ENCODE measurements at regions not wholly inside any gene's neighbourhood (a gene's known extent, or its start where the extent isn't known, plus 50 kb on each side); places are given as distances from the start of the nearest gene placed in this dataset.
"Not testable (repeated sequence)": the region's sequence is repeated elsewhere in the genome, so short reads cannot be mapped to it uniquely, and the experiment has no call there.

DNA sequence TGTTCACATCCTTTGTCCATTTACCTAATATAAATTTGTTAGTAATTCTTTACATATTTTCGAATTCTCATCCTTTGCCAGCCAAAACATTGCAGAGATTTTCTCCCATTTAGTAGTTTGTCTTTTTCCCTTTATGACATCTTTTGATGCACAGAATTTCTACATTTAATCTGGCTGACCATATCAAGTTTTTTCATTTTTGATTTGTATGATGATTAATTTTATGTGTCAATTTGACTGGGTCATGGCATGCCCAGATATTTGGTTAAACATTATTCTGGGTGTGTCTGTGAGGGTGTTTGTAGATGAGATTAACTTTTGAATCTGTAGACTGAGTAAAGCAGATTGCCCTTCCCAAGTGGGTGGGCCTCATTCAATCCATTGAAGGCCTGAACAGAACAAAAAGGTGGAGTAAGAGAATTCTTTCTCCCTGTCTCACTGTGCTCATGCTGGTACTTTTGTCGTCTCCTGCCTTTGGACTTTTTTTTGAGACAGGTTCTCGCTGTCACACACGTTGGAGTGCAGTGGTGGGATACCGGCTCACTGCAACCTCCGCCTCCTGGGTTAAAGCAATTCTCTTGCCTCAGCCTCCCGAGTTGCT, 72.1 kb upstream of the EPB41L1 start:
- Histone ChIP-seq H3K27ac (no peak overlapping the region), H3K4me3 (no peak overlapping the region)
- DNase-seq (ENCODE audit: low spot score), result no peak
- no peak for TF ChIP-seq CTCF (IDR thresholded peaks at IDR 0.05)

DNA sequence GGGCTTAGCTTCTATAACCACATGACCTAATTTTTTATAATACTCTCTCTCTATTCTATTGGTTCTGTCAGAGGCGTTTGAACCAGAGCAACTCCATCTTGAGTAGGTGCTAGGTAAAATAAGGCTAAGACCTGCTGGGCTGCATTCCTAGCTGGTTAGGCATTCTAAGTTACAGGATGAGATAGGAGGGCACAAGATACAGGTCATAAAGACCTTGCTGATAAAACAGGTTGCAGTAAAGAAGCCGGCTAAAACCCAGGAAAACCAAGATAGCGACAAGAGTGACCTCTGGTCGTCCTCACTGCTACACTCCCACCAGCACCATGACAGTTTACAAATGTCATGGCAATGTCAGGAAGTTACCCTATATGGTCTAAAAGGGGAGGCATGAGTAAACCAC, 71.3 kb upstream of the EPB41L1 start:
- DNase-seq (ENCODE audit: low spot score); H3K4me3 ChIP-seq; H3K27ac ChIP-seq: not testable (repeated sequence)

GRCh38 chr20:36084356-36084755, 70.2 kb upstream of the EPB41L1 start:
- Histone ChIP-seq H3K27ac (no peak overlapping the region), H3K4me3 (no peak overlapping the region)
- no peak for TF ChIP-seq CTCF (IDR thresholded peaks at IDR 0.05)
- no peak for DNase-seq (ENCODE audit: low spot score)

- Histone ChIP-seq H3K27ac (no peak overlapping the region), H3K4me3 (no peak overlapping the region)
- TF ChIP-seq CTCF (IDR thresholded peaks at IDR 0.05), result no peak
- DNase-seq (ENCODE audit: low spot score), result no peak
Observed at GRCh38 chr20:36084897-36085613, 69.5 kb upstream of the EPB41L1 start.

GRCh38 chr20:36085686-36086267, 68.8 kb upstream of the EPB41L1 start:
- DNase-seq (ENCODE audit: low spot score), result no peak
- Histone ChIP-seq H3K27ac (no peak overlapping the region), H3K4me3 (no peak overlapping the region)
- TF ChIP-seq CTCF (IDR thresholded peaks at IDR 0.05), result no peak

DNA sequence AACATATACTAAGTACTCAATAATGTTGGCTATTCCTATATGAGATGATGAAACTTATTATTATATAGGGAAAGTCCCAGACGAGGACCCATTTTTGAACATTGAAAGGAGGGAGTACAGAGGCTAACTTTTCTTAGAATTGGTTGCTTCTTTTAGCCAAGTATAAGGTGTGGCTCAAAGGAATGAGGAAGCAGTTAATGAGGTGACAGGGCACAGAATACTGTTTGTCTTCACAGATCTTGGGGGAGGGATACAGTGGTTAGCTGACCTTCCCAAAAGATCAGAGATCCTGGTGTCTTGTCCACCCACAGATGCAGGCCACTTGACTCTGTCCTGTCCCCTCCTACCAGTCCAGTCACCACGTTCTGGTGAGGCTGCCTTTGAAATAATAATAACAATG, 67.8 kb upstream of the EPB41L1 start:
- H3K27ac ChIP-seq, result no peak overlapping the region
- no peak for DNase-seq (ENCODE audit: low spot score)
- no peak for TF ChIP-seq CTCF (IDR thresholded peaks at IDR 0.05)
- no peak overlapping the region for H3K4me3 ChIP-seq

DNA sequence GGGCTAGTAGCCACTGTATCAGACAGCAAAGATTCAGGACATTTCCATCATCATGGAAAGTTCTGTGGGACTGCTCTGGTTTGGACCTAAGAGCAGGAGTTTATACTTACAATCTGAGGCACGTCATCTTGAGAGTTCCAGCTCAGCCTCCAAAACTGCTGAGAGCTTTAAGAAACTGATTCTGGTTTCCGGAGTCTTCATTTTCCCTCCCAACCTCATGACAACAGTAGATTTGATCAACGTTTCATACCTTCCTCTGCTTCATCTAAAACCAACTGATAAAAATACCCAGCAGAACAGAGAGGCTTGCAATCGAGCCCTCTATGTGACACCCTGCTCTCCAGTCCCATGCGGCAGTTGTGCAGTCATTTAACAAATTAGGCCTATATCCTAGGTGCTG, 64.3 kb upstream of the EPB41L1 start:
- Histone ChIP-seq H3K27ac (no peak overlapping the region), H3K4me3 (no peak overlapping the region)
- TF ChIP-seq CTCF (IDR thresholded peaks at IDR 0.05), result no peak
- no peak for DNase-seq (ENCODE audit: low spot score)

All from coronary artery (tissue), 2 donors.